Activated CD4-positive, alpha-beta memory T cell treated with anti-CD3 and anti-CD28 coated beads for 36 hours (primary cell): ENCODE measurements at regions not wholly inside any gene's neighbourhood (a gene's known extent, or its start where the extent isn't known, plus 50 kb on each side); places are given as distances from the start of the nearest gene placed in this dataset.

Source experiments
- CTCF ChIA-PET: fragments of 350-600 bp; sonication (Branson Sonifier 250); formaldehyde crosslinking; loops from one replicate; lab custom pipeline; 2021; ENCODE audit warnings: antibody characterized with exemption, inconsistent platforms; lab: Charles Lee
- POLR2A ChIA-PET: fragments of 350-600 bp; sonication (Branson Sonifier 250); formaldehyde crosslinking; loops from one replicate; lab custom pipeline; 2021; ENCODE audit warnings: antibody characterized with exemption; lab: Charles Lee
- DNase-seq: peaks from one replicate; pipeline ENCODE4 v3.0.0-alpha.2; 2020
- H3K27ac Mint-ChIP-seq: one replicate; pipeline ENCODE4 v1.8.0; 2021; ENCODE audit warnings: mixed read lengths
- H3K27me3 Mint-ChIP-seq: one replicate; pipeline ENCODE4 v1.8.0; 2021; ENCODE audit warnings: mixed read lengths
- H3K36me3 Mint-ChIP-seq: one replicate; pipeline ENCODE4 v1.8.0; 2021; ENCODE audit warnings: mixed read lengths
- H3K4me1 Mint-ChIP-seq: one replicate; pipeline ENCODE4 v1.8.0; 2021; ENCODE audit warnings: low read depth, mixed read lengths
- H3K4me3 Mint-ChIP-seq: one replicate; pipeline ENCODE4 v1.8.0; 2021; ENCODE audit warnings: mild to moderate bottlenecking, mixed read lengths
- H3K9me3 Mint-ChIP-seq: one replicate; pipeline ENCODE4 v1.8.0; 2021; ENCODE audit warnings: mixed read lengths
- intact Hi-C: fragments of 100-400 bp; cut with micrococcal nuclease; formaldehyde crosslinking; loops from one replicate; pipeline ENCODE4 v1.15.1; 2023

DNA sequence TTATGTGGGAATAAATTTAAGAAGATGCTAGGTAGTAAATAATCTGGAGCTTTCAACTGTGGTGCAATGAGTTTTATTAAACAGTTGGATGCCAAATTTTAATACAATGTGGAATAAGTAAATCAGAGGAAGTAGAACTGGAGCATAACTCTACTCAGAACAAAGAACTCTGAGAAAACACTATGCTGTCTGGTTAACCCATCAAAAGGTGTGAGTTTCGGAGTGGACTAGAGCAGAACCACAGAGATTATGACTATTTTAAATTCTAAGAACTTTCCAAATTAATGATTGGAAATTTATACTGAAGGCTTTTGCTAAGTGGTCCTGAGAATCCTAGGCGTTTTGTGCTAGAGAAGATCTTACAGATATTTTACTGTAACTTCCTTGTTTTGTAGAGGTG is 132.2 kb downstream of the NTMT2 start:
- H3K27me3 Mint-ChIP-seq: peaks cover 11% of the 10 kb centered on the region
- no peaks in the 10 kb centered on the region for H3K4me1 Mint-ChIP-seq
- POLR2A ChIA-PET: no interaction called here
- DNase-seq: no peak
- intact Hi-C loops: no loop called here
- CTCF ChIA-PET: no interaction called here
- H3K4me3 Mint-ChIP-seq: no peak overlapping the region
- H3K9me3 Mint-ChIP-seq: peaks cover 2% of the 10 kb centered on the region
- H3K36me3 Mint-ChIP-seq: no peaks in the 10 kb centered on the region
- H3K27ac Mint-ChIP-seq: no peak overlapping the region

DNA sequence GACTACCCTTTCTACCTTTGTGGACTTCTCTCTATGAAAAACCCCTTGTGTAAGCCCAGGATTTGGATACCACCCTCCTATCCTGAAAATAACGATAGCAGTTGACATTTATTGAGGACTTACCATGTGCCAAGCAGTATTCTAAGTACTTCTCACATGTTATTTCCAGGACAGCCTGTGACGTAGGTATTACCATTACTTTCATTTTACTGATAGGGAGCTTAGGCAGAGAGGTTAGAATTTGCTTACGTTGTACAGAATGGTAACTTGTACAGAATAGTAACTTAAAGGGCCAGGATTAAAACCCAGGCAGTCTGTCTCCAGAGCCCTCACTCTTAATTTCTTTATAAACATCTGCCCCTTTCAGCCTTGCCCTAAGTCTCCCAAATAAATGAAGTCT is 138.3 kb downstream of the NTMT2 start:
- H3K27ac Mint-ChIP-seq: no peak overlapping the region
- H3K9me3 Mint-ChIP-seq: peaks cover 2% of the 10 kb centered on the region
- POLR2A ChIA-PET: no interaction called here
- no peak for DNase-seq
- H3K36me3 Mint-ChIP-seq: no peaks in the 10 kb centered on the region
- no peak overlapping the region for H3K4me3 Mint-ChIP-seq
- no peaks in the 10 kb centered on the region for H3K27me3 Mint-ChIP-seq
- intact Hi-C loops: no loop called here
- CTCF ChIA-PET: no interaction called here
- no peaks in the 10 kb centered on the region for H3K4me1 Mint-ChIP-seq

DNA sequence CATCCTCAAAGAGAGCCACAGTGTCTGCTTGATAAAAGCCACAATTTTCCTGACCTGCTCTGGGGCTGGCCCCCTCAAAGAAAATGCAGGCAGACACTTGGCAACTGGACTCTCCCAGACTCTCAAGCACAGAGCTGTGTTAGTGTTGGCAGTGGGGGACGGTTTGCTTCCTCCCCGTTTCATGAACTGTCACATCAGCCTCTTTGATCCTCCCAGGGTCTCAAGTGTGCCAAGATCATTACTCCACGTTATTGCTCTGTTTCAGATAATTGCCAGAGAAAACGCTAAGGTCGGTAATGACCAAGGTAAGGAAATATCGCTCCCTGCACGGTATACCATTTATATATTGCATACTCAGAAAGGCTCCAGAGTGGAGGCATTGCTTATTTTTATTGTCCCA is 138.8 kb downstream of the NTMT2 start:
- Mint-ChIP-seq H3K4me1 (no peaks in the 10 kb centered on the region), H3K27me3 (no peaks in the 10 kb centered on the region), H3K4me3 (no peak overlapping the region), H3K36me3 (no peaks in the 10 kb centered on the region), H3K9me3 (peaks cover 2% of the 10 kb centered on the region), H3K27ac (no peak overlapping the region)
- POLR2A ChIA-PET: no interaction called here
- CTCF ChIA-PET: no interaction called here
- intact Hi-C loops: no loop called here
- no peak for DNase-seq

DNA sequence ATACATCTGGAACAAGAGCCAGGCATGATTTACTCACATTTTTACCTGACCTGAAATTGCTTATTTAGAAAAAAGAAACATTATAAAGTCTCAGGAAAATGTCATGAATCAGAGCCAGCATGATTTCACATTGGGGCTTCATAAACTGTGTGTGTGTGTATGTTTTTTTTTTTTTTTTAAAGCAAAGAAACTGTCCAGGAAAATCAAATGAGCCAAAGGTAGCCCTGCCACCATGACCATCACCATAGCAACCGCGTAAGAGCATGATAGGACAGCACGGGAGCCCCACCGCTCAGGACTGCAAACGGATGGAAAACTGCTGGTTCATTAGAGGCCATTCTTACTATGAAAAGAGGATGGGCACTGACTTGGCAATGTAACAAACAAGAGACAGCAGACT is 139.2 kb downstream of the NTMT2 start:
- no peaks in the 10 kb centered on the region for H3K27me3 Mint-ChIP-seq
- H3K9me3 Mint-ChIP-seq: peaks cover 2% of the 10 kb centered on the region
- H3K4me1 Mint-ChIP-seq: no peaks in the 10 kb centered on the region
- H3K4me3 Mint-ChIP-seq: no peak overlapping the region
- no peaks in the 10 kb centered on the region for H3K36me3 Mint-ChIP-seq
- no peak for DNase-seq
- intact Hi-C loops: no loop called here
- POLR2A ChIA-PET: no interaction called here
- CTCF ChIA-PET: no interaction called here
- no peak overlapping the region for H3K27ac Mint-ChIP-seq

DNA sequence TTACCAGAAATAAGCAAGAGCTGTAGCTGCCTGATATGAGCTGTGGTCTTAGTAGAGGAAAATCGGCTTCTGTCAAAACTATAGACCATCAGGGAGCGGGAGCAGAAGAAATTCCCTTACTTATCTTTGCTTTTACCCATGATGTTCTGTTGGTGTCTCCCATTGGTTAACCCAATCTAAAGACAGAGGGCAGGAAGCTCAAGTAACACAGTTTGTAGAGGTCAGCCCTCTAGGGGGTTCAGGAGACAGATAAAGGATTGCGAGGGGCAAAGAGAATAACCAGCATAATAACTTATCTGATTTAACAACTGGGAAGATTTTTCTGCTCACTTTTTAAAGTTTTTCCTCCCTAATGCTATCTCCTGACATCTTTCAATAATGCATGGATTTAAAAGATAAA is 142.4 kb downstream of the NTMT2 start:
- no peak for DNase-seq
- Mint-ChIP-seq H3K4me3 (no peak overlapping the region), H3K4me1 (no peaks in the 10 kb centered on the region), H3K9me3 (no peaks in the 10 kb centered on the region), H3K36me3 (no peaks in the 10 kb centered on the region), H3K27me3 (peaks cover 3% of the 10 kb centered on the region), H3K27ac (no peak overlapping the region)
- ChIA-PET POLR2A (no interaction called here), CTCF (no interaction called here)
- intact Hi-C loops: no loop called here

DNA sequence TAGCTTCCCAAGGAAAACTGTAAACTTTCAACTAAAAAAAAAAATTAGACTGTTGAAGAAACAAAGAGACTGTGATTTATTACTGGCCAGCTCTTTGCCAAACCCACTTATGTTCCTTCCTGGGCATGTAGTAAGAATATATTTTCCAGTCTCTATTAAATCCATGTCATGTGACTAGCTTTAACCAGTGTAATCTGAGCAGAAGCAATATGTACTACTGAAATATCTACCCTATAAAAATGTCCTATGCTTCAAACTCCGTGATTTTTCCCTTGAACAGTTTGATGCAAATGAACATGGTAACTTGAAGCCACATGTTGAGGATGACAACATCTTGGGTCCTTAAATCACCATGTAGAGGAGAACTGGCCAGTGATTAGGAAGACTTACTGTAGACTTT is 144.5 kb downstream of the NTMT2 start:
- Mint-ChIP-seq H3K4me3 (no peak overlapping the region), H3K27ac (no peak overlapping the region), H3K36me3 (no peaks in the 10 kb centered on the region), H3K27me3 (peaks cover 5% of the 10 kb centered on the region), H3K4me1 (no peaks in the 10 kb centered on the region), H3K9me3 (no peaks in the 10 kb centered on the region)
- intact Hi-C loops: no loop called here
- no peak for DNase-seq
- CTCF ChIA-PET: no interaction called here
- POLR2A ChIA-PET: no interaction called here

DNA sequence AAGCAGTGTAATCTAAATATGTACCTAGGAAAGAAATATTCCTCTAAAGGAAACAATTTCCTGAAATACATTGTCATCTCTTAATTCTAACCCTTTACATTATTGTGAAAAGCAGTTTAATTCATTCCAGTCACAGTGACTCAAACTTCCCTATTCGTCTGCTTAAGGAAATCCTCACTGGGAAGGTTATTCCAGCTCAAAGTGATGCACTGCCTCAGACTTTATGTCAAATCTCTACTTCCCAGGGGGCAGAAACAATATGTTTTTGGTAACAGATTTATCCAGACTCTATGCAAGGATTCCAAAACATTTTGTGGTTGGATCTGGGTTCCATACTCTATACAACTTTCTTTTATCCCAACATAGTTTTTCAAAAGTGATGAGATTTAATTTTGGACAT is 145.2 kb downstream of the NTMT2 start:
- CTCF ChIA-PET: no interaction called here
- intact Hi-C loops: no loop called here
- H3K9me3 Mint-ChIP-seq: no peaks in the 10 kb centered on the region
- no peaks in the 10 kb centered on the region for H3K4me1 Mint-ChIP-seq
- no peak overlapping the region for H3K4me3 Mint-ChIP-seq
- POLR2A ChIA-PET: no interaction called here
- no peak overlapping the region for H3K27ac Mint-ChIP-seq
- no peaks in the 10 kb centered on the region for H3K36me3 Mint-ChIP-seq
- peaks cover 5% of the 10 kb centered on the region for H3K27me3 Mint-ChIP-seq
- no peak for DNase-seq

DNA sequence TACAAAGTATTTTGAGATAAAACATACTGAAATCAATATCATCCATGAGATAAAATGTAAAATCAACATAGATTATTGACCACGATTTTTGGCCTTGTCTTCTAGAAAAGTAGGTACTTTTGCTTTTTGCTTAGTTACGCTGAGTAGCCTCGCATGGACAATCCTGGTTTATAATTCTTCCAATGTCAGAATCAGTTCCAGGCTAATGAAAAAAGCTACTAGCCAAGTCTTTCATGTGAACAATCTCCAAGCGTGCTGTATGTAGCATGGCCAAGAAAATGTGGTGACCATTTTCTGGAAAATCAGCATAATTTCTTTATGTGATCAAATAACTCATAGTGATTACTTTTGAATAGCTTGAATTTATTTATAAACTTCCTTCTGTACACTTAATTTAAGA is 145.8 kb downstream of the NTMT2 start:
- Mint-ChIP-seq H3K27ac (no peak overlapping the region), H3K4me3 (no peak overlapping the region), H3K4me1 (no peaks in the 10 kb centered on the region), H3K27me3 (peaks cover 5% of the 10 kb centered on the region), H3K36me3 (no peaks in the 10 kb centered on the region), H3K9me3 (no peaks in the 10 kb centered on the region)
- DNase-seq: no peak
- CTCF ChIA-PET: no interaction called here
- POLR2A ChIA-PET: no interaction called here
- intact Hi-C loops: no loop called here

DNA sequence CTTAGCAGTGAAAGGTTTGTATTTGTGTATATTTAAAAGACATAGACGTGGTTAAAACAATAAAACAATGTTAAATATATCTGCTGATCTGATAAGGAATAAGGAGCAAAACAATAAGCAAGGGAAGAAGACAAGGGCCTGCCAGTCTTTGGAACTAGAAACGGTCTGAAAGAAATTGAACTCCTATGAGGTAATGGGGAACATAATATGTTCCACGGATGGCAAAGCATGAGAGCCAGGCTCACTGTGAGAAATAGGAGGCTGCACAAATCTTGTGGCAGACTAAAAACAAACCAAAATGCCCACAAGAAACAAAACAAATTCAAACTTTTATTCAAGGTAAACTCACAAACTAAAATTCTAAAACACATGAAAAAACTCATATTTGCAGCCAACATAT is 150.5 kb downstream of the NTMT2 start:
- POLR2A ChIA-PET: no interaction called here
- Mint-ChIP-seq H3K4me3 (no peak overlapping the region), H3K27me3 (peaks cover 7% of the 10 kb centered on the region), H3K9me3 (no peaks in the 10 kb centered on the region), H3K4me1 (no peaks in the 10 kb centered on the region), H3K27ac (no peak overlapping the region), H3K36me3 (no peaks in the 10 kb centered on the region)
- DNase-seq: no peak
- CTCF ChIA-PET: no interaction called here
- intact Hi-C loops: no loop called here

DNA sequence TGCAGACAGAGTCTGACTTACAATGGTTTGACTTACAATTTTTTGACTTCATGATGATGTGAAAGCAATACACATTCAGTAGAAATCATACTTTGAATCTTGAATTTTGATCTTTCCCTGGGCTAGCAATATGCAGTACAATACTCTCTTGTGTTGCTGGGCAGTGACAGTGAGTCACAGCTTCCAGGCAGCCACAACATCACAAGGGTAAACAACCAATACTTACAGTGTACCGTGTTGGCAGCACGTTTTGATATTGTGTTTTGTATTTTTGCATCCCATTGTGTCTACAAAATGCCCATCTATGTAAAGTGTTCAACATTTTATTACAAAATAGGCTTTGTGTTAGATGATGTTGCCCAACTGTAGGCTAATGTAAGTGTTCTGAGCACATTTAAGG is 150.9 kb downstream of the NTMT2 start:
- intact Hi-C loops: no loop called here
- Mint-ChIP-seq H3K9me3 (no peaks in the 10 kb centered on the region), H3K27me3 (peaks cover 7% of the 10 kb centered on the region), H3K27ac (no peak overlapping the region), H3K4me3 (no peak overlapping the region), H3K4me1 (no peaks in the 10 kb centered on the region), H3K36me3 (no peaks in the 10 kb centered on the region)
- DNase-seq: no peak
- ChIA-PET POLR2A (no interaction called here), CTCF (no interaction called here)

DNA sequence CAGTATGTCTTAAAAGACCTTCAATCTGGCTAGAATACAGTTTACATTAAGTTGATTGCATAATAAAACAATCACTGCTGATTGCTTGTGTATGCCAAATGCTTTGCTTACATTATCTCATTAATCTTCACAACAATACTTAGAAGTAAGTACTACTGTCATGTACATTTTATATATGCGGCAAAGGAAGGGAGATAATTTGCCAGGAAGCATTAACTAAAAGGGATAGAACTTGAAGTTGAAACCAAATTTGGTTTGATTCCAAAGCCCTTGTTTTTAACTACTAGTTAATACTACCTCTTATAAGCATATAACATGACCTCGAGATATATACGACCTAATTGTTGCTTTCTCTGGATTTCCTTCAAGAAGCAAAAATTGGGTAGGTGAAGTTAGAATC is 155.8 kb downstream of the NTMT2 start:
- H3K27ac Mint-ChIP-seq: no peak overlapping the region
- ChIA-PET POLR2A (no interaction called here), CTCF (no interaction called here)
- no peak overlapping the region for H3K4me3 Mint-ChIP-seq
- peaks cover 4% of the 10 kb centered on the region for H3K27me3 Mint-ChIP-seq
- H3K9me3 Mint-ChIP-seq: no peaks in the 10 kb centered on the region
- no peaks in the 10 kb centered on the region for H3K36me3 Mint-ChIP-seq
- intact Hi-C loops: no loop called here
- no peaks in the 10 kb centered on the region for H3K4me1 Mint-ChIP-seq
- DNase-seq: no peak

DNA sequence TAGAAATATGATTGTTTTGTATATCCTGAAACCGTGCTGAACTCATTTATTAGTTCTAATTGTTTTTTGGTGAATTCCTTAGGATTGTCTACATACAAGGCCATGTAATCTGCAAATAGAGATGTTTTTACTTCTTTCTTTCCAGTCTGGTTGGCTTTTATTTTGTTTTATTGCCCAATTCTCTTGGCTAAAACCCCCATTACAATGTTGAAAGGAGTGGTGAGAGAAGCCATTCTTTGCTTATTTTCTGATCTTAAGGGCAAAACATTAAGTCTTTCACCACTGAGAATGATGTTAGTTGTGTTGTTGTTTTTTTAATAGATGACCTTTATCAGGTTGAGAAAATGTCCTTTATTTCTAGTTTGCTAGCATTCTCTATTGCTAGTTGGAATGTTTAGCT is 157.3 kb downstream of the NTMT2 start:
- H3K27ac Mint-ChIP-seq: no peak overlapping the region
- CTCF ChIA-PET: no interaction called here
- H3K9me3 Mint-ChIP-seq: no peaks in the 10 kb centered on the region
- no peak for DNase-seq
- POLR2A ChIA-PET: no interaction called here
- H3K27me3 Mint-ChIP-seq: peaks cover 1% of the 10 kb centered on the region
- H3K4me1 Mint-ChIP-seq: no peaks in the 10 kb centered on the region
- intact Hi-C loops: no loop called here
- H3K4me3 Mint-ChIP-seq: no peak overlapping the region
- no peaks in the 10 kb centered on the region for H3K36me3 Mint-ChIP-seq

DNA sequence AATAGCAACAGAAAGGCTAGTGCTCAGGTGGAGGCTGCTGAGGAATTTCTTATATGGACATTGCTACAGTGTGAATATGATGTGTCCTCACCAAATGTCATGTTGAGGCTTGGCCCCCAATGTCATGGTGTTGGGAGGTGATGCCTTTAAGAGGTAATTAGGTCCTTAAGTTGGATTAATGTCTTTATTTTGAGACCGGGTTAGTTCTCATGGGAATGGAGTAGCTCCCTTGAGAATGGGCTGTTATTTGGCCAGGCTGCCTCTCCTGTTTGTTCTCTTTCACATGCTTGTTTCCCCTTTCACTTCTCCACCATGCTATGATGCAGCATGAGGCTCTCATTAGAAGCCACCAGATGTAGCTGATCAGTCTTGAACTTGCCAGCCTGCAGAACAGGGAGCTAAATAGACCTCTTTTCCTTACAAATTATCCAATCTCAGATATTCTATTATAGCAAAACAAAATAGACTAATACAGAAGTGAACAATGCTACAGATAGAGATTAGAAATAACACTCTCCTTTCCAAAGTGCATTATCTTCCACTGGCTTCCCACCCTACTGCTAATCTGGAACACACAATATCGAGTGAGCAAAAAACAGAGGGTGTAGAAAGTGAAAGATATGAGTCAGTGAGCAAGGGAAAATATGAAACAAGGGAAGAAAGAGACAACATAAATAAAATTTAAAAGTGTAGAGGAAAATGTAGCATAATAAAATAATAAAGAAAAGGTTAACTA is 160.2 kb downstream of the NTMT2 start:
- Mint-ChIP-seq H3K36me3 (no peaks in the 10 kb centered on the region), H3K4me1 (no peaks in the 10 kb centered on the region), H3K27ac (no peak overlapping the region), H3K27me3 (peaks cover 1% of the 10 kb centered on the region), H3K9me3 (no peaks in the 10 kb centered on the region), H3K4me3 (no peak overlapping the region)
- ChIA-PET CTCF (no interaction called here), POLR2A (no interaction called here)
- intact Hi-C loops: no loop called here
- no peak for DNase-seq
